AG20443 (cell line): ENCODE measurements at regions not wholly inside any gene's neighbourhood (a gene's known extent, or its start where the extent isn't known, plus 50 kb on each side); places are given as distances from the start of the nearest gene placed in this dataset.
"Not testable (repeated sequence)": the region's sequence is repeated elsewhere in the genome, so short reads cannot be mapped to it uniquely, and the experiment has no call there.

ENCODE experiments used
- DNase-seq: peaks from one replicate; pipeline ENCODE4 v3.0.0; 2012; ENCODE audit warnings: low spot score, mixed read lengths

DNA sequence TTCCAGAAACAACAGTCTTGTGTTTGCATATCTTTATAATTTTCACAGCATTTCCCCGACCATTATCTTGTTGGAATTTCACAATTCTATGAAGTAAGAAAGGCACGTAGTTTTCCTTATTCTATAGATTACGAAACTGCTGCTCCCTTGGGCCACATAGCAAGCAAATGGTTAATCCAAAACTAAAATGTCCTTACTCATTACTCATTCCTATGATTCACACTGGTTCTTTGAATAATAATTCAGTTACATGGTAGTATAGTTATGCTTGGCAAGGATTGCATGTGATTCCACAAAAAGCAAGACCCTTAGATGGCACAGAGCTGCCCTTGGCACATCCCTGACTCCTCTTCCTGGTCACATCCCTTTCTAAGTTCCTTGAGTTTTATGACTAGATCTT is 51.2 kb downstream of the OR13H1 start:
- DNase-seq: no peak

DNA sequence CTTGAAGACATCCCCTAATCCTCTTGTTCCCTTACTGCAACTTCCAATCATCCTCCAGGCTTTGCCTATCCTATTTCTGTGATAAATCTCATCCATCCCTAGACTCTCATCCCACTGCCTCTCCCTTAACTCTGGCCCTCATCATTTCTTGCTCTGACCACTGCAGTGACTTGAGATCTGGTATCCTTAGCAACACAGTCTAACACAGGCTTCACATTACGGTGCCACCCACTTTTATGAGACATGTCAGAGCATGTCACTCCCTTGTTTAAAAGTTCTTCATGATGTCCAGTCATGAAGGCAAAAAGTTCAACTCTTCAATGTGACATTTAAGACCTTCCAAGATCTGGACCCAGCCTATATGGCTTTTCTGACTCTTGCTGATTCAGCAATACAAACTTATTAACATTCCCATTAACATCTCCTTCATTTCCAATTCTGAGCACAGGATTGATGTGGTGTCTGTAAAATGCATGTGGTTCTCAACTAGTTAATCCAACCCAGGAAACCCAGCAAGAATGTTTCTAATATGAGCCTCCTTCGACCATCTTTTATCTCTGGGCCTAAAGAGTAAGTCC is 64.0 kb downstream of the OR13H1 start:
- DNase-seq: no peak

DNA sequence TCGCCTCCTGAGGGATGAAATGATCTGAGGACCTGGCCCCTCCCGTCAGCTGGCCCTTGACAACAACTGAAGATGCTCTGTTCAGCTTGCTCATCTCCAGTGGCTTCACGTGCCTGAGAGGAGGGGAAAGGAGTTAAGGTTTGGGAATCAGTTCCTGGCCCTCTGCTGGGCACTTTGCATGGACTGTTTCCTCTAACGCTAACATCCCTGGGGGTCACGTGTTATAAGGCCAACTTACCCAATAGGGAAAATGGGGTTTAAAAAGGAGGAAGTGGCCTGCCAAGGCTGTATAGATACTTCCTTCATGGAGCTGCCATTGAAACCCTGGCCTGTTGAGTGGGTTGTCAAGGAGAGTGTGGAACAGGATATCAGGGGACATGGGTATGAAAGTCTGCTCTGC is 65.6 kb downstream of the OR13H1 start:
- no peak for DNase-seq

DNA sequence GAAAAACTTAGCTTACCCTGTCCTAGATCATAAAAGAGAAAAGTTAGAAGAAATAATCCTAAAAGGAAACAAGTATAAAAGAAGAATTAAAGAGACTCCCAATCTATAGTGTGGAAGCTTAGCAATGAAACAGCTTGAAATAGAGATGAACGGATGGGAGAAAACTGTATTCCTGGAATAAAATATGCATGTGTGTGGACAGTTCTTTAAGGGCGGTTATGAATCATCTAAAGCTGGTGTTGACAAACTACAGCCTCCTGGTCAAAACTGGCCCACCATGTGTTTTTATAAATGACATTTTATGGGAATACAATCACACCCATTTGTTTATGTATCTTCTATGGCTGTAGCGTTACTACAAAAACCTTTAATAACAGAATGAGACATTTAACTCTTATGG is 69.4 kb downstream of the OR13H1 start:
- DNase-seq: no peak

DNA sequence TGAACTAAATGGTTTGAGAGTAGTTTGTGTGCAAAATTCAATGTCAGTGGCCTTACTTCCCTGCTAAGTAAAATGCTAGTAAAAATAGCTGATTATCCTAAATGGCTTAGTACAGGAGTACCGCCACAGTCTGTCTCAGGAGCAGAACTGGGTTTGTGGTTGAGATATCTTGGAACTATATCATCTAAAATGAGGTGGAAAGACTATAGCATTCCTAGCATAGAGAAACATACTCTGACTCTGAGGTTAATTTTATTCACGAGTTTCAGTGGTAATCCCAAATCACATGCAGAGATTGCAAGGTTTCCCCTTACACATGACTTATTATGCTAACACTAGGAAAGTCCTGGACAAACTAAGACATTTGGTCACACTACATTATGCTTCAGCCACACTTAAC is 70.4 kb downstream of the OR13H1 start:
- DNase-seq: no peak

DNA sequence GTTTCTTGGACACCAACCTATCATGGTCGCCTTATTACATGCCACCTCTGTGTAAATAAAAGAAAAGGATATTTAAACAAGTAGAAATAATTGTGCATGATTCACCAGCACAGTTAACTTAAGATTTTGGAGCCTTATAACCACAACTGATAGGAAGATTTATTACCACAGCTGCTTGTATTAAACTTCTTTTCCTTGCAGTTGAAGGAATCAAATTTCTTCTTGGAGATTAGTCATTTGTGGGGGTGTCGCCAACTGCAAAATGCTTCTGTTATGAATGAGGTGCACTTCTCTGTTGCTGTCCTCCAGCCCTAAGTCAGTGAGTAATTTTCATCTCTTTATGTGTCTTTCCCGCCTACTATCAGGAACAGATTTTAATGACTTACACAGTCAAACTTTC is 73.3 kb downstream of the OR13H1 start:
- DNase-seq: peak; percentile 11

DNA sequence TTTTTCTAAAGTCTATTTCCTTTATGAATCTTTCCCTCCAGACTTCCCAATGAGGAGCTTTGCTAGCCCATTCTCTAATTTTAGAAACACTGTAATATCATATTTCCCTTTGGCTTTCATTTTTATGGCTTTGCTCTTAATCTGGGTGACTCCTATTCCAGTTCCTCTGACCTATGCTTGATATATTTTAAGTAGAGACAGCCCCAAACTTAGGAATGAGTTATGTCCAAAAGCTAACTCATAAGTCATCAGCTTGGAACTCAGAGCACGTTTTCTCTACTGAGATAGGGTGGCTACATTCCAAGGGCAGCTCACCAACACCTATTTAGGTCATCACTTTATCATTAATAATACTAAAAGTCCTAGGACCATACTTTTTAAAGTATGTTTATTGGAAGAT is 77.8 kb downstream of the OR13H1 start:
- DNase-seq: no peak

DNA sequence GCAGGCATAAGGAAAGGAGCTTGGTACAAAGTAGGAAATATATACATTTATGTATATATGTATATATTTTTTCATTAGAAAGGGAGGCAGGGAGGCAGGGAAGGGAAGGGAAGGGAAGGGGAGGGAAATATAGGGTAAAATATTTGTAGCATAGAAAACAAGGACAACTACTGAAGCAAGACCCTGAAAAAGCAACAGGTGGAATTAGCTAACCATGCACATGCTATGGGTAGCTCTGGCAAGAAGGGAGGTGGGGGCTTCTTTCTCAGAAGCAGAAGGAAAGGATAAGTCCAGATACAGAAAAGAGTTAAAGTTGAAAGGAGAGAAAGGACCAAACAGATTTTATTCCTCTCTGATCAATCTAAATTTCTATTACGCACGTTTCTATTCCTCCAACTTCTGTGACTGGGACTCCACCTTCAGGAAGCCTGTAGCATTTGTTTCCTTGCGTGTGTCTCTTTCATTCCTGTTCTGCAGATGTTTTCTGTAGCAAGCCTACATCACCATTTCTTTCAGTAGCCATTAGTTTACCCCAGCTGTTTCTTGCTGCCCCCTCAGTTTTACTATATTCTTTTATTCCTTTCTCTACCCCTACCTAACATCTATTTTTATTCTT is 82.9 kb downstream of the OR13H1 start:
- peak; percentile 6 for DNase-seq

DNA sequence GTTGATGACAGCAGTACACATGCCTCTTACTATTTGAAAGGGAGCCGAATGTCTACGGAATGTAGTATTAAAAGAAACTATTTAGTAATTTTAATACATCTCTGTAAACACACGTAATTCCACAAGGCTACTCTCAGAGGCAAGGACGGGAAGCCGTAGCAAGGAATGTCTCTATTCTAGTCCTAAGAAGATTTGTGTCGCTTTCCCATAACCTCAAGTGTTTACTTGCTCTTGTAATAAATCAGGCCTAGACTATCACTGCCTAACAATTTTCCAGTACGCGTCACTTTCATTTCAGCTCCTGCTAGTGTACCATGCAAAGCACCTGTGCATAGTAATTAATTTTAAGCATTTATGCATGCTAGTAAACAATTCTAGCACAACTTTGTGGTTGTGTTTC is 86.7 kb downstream of the OR13H1 start:
- no peak for DNase-seq

DNA sequence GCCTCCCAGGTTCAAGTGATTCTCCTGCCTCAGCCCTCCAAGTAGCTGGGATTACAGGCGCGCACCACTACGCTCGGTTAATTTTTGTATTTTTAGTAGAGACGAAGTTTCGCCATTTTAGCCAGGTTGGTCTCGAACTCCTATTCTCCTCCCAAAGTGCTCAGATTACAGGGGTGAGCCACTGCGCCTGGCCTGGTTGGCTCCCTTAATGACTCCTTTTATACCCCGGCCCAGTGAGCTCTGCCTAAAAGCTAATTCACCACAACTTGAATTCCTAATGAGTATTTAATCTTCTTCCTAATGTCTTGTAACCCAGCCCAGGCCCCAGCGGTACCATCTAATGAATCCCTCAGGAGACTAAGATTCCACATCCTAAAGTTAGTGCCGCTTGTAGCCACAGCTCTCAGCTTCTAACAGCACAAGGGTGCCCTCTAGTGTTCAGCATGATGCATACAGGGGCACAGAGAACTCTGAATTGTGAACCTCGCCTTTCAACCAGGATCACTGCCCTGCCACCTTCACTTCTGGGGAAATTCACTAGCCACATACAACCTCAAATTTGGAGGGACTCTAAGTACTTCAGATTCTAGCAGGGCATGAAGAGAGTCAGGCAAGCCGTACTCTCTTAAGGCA is 89.5 kb downstream of the OR13H1 start:
- peak; percentile 54 for DNase-seq

DNA sequence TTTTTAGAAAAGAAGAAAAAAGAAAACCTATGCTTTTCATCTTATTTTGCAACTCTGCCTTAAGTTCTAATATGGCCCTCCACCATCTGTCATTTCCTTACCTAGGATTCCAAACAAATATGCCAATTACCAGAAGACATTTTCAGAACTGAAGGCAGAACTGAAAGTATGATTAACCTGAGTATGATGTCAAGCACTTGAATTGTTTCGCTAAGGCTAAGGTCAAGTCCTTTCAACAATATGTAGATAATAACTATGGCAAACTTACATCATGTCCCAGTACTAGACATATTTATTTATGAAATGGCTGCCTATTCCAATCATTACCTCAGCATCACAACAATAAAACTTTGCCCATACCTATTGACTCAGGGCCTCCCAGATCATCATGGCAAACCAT is 91.0 kb downstream of the OR13H1 start:
- no peak for DNase-seq

DNA sequence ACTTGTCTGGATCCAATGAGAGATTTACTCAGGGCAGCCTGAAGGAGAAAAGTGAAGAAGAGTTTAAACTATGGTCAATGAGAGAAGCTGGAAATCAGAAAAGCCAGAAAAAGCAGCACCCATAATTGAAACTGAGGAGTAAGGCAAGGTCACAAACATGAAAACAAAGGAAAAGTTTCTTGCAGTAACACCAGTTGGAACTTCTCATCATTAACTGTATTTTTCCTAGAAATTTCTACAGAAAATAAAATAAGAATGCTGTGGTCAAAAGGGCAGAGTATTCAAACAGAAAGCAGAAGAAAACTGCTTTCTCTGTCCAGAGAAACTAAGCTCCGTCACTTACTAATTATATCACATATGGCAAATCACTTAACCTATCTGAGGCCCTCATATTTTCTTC is 102.2 kb downstream of the OR13H1 start:
- DNase-seq: no peak

DNA sequence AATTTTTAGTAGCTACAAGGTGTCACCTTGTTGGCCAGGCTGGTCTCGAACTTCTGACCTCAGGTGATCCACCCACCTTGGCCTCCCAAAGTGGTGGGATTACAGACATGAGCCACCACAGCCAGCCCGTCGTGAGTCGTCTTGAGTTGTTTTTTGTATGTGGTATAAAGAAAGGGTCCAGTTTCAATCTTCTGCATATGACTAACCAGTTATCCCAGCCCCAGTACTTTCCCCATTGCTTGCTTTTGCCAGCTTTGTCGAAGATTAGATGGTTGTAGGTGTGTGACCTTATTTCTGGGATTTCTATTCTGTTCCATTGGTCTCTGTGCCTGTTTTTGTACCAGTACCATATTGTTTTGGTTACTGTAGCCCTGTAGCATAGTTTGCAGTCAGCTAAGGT is 105.9 kb downstream of the OR13H1 start:
- no peak for DNase-seq

DNA sequence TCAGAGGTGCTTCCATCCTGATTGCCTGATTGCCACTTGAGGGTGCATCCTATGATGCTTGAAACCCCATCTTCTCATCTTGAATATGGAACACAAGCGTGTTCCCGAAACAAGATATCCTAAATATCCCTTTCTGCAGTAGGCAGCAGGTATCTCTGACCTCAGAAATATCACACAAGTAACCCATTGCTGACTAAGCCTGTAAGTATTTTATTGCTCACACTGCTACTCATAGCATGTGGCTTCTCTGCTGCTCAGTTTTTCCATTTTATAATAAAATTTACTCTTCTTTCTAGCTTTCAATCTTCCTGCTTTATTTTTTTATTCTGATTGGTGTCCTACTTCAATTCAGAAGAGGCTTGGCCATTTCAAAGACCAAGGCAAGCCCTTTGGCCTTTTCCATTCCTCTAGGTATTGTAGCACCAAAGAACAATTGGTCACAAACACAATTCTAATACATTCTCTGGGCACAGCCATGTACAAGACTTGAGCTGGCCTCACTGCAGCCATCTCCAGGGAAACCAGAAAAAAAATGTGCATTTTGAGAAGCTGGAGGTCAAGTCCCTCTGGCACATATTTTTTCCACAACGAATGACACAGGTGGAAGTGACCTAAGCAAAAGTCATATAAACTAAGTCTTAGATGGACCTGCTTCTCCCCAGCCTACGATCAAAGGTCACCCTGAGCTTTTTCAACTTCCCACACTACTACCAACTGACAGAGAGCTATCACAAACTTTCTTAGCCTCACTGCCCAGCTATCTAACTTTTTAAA is 107.0 kb downstream of the OR13H1 start:
- DNase-seq: peak; percentile 9

DNA sequence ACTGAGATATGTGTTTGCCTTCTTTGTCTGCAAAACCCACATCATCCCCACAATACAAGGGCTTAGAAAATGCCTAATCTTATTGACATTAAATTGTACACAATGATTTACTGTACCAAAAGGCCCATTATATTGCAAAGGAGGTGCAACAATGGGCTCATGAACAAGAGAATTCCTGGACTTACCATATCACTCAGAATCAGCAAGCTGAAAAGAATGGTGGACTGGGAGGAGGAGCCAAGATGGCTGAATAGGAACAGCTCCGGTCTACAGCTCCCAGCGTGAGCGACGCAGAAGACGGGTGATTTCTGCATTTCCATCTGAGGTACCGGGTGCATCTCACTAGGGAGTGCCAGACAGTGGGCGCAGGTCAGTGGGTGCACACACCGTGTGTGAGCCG is 119.9 kb downstream of the OR13H1 start:
- not testable (repeated sequence) for DNase-seq

DNA sequence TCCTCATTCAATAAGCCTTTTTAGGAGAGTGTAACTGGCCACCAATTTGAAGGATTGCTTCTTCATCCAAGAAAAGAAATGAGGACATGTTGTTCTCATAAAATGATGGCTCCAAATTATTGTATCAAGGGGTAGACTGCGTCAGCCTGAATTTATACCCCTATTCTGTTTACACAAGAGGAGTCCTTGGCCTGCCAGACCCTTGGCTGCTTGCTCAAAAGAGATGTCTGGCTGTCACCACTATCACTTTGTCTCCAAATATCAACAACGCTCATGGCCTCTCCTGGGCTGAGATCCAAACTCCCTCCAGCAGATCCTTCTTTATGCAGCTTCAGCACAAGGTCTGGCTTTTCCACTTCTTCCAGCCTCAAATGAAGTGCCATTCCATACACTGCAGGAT is 127.9 kb downstream of the OR13H1 start:
- no peak for DNase-seq

DNA sequence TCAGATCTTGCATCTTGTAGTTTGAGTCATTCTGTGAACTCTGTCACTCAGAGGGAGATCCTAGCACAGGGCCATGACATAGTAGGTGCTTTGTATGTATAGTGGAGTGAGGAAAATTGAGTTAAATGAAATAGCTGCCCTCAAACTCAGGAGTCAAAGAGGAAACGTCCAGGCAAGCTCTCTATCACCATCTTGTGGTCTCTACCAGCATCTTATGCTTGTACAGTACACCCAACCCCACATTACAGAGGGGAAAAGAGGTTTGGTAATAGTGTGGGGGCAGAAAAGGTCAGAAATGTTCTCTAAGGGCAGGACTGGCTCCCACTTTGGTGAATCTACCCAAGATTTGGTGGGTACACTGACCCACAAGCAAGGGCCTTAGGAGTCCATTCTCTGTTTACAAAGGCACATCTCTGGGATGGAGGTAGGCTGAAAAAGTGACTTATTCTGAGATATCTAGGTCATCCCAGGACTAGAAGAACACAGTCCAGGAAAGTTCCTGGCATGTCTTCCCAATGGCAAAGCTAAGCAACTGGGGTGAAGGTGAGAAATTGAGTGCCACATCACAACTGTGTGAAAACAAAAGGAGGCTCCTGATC is 131.8 kb downstream of the OR13H1 start:
- DNase-seq: peak; percentile 34

DNA sequence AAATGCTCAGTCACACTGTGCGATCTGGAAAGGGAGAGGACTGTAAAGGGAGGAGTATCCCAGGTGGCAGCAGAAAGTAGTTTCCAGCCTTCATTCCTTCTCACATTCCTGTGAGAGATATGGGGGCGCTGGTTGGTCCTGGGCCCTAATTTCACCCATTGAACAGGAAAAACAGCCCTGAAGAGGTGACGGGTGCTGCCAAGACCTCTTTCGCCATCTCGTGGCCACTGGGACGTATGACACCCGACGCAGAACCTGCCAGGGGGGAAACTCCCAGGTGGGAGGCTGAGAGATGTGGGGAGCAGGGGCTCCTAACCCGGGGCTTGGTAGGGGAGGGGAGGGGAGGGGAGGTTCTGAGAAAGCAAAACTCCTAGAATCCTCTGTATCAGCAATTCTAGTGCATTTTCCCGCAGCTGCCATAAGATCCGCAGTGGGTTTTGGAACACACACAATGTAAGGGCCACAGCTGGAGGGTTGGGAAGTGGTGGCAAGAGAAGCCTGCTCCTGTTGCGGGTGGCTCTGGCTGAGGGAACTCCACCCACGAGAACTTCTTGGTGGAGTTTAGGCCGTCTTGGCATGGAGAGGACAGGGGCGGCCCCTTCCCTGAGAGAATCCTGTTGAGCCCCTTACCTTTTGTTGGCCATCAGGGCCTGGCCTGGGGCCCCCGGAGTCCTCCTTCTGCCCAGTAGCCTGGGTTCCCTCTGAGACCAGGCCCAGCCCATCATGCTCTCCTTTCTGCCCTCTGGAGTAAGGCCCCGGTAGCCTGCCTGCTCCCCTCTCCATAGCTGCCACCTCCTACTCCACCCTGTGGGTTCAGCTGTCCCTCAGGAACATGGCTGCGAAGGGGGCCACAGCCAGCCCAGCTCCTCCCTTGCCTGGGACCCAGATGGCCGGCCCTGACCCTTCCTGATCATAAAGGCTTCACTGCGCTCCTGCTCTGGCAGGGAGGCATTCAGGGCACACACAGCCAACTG is 134.1 kb downstream of the OR13H1 start:
- peak; percentile 71 for DNase-seq

DNA sequence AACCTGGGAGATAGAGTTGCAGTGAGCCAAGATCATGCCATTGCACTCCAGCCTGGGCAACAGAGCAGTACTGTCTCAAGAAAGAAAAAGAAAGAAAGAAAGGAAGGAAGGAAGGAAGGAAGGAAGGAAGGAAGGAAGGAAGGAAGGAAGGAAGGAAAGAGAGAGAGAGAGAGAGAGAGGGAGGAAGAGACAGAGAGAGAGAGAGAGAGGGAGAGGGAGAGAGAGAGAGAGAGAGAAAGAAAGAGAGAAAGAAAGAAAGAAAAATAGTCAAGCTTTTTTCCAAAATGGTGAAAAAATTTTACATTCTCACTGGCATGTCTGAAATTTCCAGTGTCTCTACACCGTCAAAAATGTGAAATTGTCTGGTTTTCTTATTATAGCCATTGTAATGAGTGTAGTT is 138.9 kb downstream of the OR13H1 start:
- not testable (repeated sequence) for DNase-seq

DNA sequence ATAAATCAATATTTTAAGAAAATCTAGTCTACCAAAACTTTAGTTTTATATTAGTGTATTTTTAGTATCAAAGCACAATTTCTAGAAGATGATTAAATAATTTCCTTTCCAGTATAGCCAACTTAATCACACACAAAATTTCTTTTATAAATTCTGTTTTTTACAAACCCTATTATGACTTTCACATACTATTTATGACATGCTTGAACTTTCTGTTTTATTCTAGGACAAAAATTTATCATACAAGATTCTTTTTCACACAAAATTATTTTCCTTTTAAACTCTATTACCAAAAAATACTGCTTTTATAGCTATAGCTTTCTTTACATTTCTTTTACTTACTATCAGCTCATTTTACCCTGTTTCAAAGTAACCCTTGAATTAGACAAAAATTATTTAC is 149.5 kb downstream of the OR13H1 start:
- DNase-seq: no peak

DNA sequence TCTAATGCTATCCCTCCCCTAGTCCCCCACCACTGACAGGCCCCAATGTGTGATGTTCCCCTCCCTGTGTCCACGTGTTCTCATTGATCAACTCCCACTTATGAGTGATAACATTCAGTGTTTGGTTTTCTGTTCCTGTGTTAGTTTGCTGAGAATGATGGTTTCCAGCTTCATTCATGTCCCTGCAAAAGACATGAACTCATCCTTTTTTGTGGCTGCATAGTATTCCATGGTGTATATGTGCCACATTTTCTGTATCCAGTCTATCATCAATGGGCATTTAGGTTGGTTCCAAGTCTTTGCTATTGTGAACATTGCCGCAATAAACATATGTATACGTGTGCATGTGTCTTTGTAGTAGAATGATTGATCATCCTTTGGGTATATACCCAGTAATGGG is 153.1 kb downstream of the OR13H1 start:
- DNase-seq: not testable (repeated sequence)

DNA sequence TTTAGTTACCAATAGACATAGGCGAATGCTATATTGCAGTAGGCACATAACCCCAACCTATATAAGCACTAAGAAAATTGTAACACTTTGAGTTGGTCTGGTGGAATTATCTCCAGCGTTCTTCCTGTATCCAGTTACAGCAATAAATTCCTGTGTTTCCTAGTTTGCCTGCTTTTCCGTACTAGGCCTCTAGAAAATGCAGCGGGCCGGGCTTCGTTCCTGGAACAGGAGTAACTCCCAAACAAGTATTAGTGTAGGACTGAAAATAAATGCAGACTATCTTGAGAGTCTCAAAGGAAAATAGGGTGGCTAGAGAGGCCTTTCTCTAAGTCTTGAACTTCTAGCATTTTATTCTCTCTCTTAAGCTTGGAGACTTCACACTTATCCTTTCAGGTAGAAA is 159.8 kb downstream of the OR13H1 start:
- DNase-seq: no peak
